ENCODE measurements at regions not wholly inside any gene's neighbourhood (a gene's known extent, or its start where the extent isn't known, plus 50 kb on each side); places are given as distances from the start of the nearest gene placed in this dataset.

DNA sequence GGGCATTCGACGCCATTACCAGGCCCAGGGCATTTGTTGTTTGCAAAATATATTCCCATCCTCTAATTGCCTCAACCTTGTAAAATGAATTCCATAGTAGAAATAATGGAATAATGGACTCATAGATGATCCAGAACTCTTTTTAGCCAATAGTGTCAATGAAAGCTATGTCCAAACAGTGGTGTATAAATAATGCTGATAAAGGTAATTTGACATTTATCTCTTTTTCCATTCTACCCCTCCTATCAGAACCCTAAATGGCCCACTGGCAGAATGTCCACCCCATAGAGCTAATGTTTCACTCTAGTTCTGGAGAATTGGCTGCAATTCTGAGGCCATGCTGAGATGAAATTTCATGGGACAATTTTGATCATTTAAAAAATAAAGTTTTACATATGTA, 76.4 kb upstream of the DLX6 start:
- Histone ChIP-seq H3K4me1 (no peaks in the 10 kb centered on the region), H3K27ac (no peak overlapping the region), H3K9me3 (no peaks in the 10 kb centered on the region), H3K4me3 (no peak overlapping the region), H3K36me3 (no peaks in the 10 kb centered on the region), H3K27me3 (no peaks in the 10 kb centered on the region)
- intact Hi-C loops (cut with DNase I) = no loop called here
- DNase-seq (no peak), ATAC-seq (no peak)
- WGBS (ENCODE audit: insufficient coverage, low coverage, low lambda C conversion rate, missing lambda C conversion rate) = 46% methylated on average over 2 of the region's 2 CpGs
- TF ChIP-seq, protein P1, sequence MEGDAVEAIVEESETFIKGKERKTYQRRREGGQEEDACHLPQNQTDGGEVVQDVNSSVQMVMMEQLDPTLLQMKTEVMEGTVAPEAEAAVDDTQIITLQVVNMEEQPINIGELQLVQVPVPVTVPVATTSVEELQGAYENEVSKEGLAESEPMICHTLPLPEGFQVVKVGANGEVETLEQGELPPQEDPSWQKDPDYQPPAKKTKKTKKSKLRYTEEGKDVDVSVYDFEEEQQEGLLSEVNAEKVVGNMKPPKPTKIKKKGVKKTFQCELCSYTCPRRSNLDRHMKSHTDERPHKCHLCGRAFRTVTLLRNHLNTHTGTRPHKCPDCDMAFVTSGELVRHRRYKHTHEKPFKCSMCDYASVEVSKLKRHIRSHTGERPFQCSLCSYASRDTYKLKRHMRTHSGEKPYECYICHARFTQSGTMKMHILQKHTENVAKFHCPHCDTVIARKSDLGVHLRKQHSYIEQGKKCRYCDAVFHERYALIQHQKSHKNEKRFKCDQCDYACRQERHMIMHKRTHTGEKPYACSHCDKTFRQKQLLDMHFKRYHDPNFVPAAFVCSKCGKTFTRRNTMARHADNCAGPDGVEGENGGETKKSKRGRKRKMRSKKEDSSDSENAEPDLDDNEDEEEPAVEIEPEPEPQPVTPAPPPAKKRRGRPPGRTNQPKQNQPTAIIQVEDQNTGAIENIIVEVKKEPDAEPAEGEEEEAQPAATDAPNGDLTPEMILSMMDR (IDR thresholded peaks at IDR 0.05) = no peak
- no peak for TF ChIP-seq POLR2A (IDR thresholded peaks at IDR 0.05)

DNA sequence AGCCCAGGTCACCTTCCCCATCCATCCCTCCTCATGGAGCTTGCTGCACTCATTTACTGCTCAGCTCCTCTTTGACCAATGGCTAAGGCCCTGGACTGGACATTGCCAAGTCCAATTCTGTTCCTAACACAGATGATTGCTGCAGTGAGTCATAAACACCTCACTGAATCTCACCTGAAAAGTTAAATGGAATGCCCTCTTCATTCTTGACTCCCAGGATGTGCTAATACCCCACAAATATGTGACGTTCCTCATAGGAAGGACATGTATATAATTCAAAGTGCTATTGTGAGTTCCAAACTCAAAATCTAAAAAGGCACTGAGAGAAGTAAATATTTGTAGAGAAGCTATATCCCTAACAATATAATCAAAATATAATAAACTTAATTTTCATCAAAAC, 73.5 kb upstream of the DLX6 start:
- no peak overlapping the region for H3K4me3 ChIP-seq
- H3K36me3 ChIP-seq = no peaks in the 10 kb centered on the region
- H3K4me1 ChIP-seq = no peaks in the 10 kb centered on the region
- no peak overlapping the region for H3K27ac ChIP-seq
- ATAC-seq (no peak), DNase-seq (no peak)
- WGBS (ENCODE audit: insufficient coverage, low coverage, low lambda C conversion rate, missing lambda C conversion rate) = 82% methylated on average over 1 of the region's 1 CpG
- no peak for TF ChIP-seq POLR2A (IDR thresholded peaks at IDR 0.05)
- TF ChIP-seq, protein P1 (IDR thresholded peaks at IDR 0.05) = no peak
- intact Hi-C loops (cut with DNase I) = no loop called here
- H3K9me3 ChIP-seq = no peaks in the 10 kb centered on the region
- no peaks in the 10 kb centered on the region for H3K27me3 ChIP-seq

DNA sequence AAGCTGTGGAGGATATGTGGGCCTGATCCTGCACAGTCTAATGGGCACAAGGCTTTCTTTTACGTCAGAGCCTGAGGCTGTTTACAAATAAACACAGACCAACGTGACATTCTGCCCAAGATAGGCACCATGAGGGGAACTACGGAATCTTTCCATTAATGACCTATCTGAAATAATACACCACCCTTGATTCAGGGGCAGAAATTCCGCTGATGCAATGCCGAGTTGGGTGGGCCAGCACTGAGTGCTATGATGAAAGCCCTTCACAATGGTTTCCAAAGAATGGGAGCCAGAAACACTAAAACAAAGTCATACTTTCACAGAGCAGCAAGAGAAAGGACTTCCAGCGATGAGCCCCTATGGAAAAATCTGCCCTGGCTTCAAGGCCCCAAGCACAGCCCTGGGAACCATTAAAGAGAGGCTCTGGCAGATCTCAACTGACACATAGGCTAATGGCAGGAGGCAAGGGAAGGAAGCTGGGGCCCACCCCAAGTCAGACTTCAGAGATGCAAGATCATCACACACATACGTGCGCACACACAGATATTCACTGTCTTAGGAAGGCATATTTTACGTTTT, 72.2 kb upstream of the DLX6 start:
- TF ChIP-seq, protein P1 (IDR thresholded peaks at IDR 0.05) = no peak
- TF ChIP-seq POLR2A (IDR thresholded peaks at IDR 0.05) = no peak

DNA sequence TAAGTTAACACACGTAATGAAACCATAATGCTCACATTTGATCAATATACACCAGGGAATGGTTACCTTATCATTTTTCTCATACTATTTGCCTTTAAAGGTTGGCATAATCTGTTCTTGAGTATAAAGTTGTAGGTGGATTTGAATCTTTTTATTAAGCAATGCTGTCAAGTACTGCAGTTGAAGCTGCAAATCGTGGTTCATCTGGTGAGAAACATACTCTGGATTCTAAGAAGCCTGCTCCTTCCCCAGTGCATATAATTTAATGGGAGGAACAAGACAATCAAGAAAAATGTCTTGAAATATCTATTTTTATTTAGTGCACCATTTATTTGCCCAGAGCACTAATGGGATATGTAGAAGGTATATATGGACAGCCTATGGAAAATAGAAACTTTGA, 68.7 kb upstream of the DLX6 start:
- no peak overlapping the region for H3K27ac ChIP-seq
- WGBS (ENCODE audit: insufficient coverage, low coverage, low lambda C conversion rate, missing lambda C conversion rate) = 68% methylated on average over 2 of the region's 2 CpGs
- no peak for ATAC-seq
- no peaks in the 10 kb centered on the region for H3K36me3 ChIP-seq
- no peaks in the 10 kb centered on the region for H3K27me3 ChIP-seq
- DNase-seq = no peak
- no peak for TF ChIP-seq POLR2A (IDR thresholded peaks at IDR 0.05)
- TF ChIP-seq, protein P1 (IDR thresholded peaks at IDR 0.05) = no peak
- H3K4me1 ChIP-seq = no peaks in the 10 kb centered on the region
- no peaks in the 10 kb centered on the region for H3K9me3 ChIP-seq
- intact Hi-C loops (cut with DNase I) = no loop called here
- H3K4me3 ChIP-seq = no peak overlapping the region

More for the DNA sequence above, 72.2 kb upstream of the DLX6 start:
- H3K4me3 ChIP-seq = no peak overlapping the region
- DNase-seq (no peak), ATAC-seq (no peak)
- H3K9me3 ChIP-seq = no peaks in the 10 kb centered on the region
- no peaks in the 10 kb centered on the region for H3K27me3 ChIP-seq
- H3K27ac ChIP-seq = no peak overlapping the region
- intact Hi-C loops (cut with DNase I) = no loop called here
- no peaks in the 10 kb centered on the region for H3K4me1 ChIP-seq
- H3K36me3 ChIP-seq = no peaks in the 10 kb centered on the region
- 70% methylated on average over 8 of the region's 9 CpGs for WGBS (ENCODE audit: insufficient coverage, low coverage, low lambda C conversion rate, missing lambda C conversion rate)

DNA sequence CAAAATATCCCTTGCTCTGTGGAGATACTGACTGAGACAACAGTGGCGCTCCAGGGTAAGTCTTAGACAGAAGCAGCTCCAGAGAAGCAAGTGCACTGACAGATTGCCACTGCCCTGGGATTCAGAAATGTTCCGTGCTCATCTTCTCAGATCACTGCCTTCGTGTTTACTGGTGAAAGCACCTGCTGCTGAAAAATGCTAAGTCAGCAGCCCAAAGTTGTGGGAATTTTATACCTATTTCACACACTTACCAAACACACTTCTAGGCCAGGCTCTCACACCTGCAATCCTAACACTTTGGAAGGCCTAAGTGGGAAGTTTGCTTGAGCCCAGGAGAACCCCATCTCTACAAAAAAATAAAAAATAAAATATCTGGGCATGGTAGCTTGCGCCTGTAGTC, 63.2 kb upstream of the DLX6 start:
- ATAC-seq (no peak), DNase-seq (no peak)
- intact Hi-C loops (cut with DNase I) = no loop called here
- Histone ChIP-seq H3K4me1 (no peaks in the 10 kb centered on the region), H3K4me3 (no peak overlapping the region), H3K27ac (no peak overlapping the region), H3K9me3 (no peaks in the 10 kb centered on the region), H3K27me3 (no peaks in the 10 kb centered on the region), H3K36me3 (no peaks in the 10 kb centered on the region)
- no peak for TF ChIP-seq POLR2A (IDR thresholded peaks at IDR 0.05)
- TF ChIP-seq, protein P1 (IDR thresholded peaks at IDR 0.05) = no peak
- WGBS (ENCODE audit: insufficient coverage, low coverage, low lambda C conversion rate, missing lambda C conversion rate) = 73% methylated on average over 3 of the region's 4 CpGs

All from right lobe of liver (tissue), 6 donors.